ENCODE measurements at regions not wholly inside any gene's neighbourhood (a gene's known extent, or its start where the extent isn't known, plus 50 kb on each side); places are given as distances from the start of the nearest gene placed in this dataset.

GRCh38 chr12:104833756-104834155, 124.3 kb downstream of the SLC41A2 start:
- no peak for TF ChIP-seq CTCF (IDR thresholded peaks at IDR 0.05; ENCODE audit: borderline replicate concordance)
- intact Hi-C loops (cut with micrococcal nuclease): no loop called here
- Histone ChIP-seq H3K4me1 (no peaks in the 10 kb centered on the region), H3K27me3 (ENCODE audit: low read depth) (no peaks in the 10 kb centered on the region), H3K36me3 (no peaks in the 10 kb centered on the region), H3K27ac (replicated peaks) (no peak overlapping the region), H3K9me3 (replicated peaks) (no peaks in the 10 kb centered on the region), H3K4me3 (no peak overlapping the region)
- DNase-seq: no peak

GRCh38 chr12:104828015-104828414, 130.1 kb downstream of the SLC41A2 start:
- Histone ChIP-seq H3K36me3 (no peaks in the 10 kb centered on the region), H3K27ac (replicated peaks) (no peak overlapping the region), H3K4me1 (no peaks in the 10 kb centered on the region), H3K9me3 (replicated peaks) (peaks cover 24% of the 10 kb centered on the region), H3K4me3 (no peak overlapping the region), H3K27me3 (ENCODE audit: low read depth) (no peaks in the 10 kb centered on the region)
- no peak for TF ChIP-seq CTCF (IDR thresholded peaks at IDR 0.05; ENCODE audit: borderline replicate concordance)
- intact Hi-C loops (cut with micrococcal nuclease): no loop called here
- DNase-seq: peak; percentile 50

DNA sequence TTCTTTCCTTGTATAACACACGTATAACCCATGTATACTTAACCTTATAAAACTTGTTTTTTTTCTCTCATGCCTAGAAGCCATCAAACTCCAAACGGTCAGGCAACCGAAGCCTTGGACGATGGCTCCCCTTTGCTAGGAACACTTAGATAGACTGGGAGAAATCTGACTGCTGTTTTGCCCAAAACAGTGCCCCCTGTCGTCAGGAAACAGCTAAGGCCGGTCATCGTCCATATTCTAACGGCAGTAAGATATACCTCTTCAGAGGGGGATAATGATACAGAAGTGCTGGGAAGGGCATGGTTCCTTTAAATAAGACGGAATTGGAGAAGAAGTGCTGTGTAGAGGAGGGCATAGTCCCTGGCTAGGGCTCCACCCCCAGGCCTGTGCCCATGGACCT, 130.5 kb downstream of the SLC41A2 start:
- TF ChIP-seq CTCF (IDR thresholded peaks at IDR 0.05; ENCODE audit: borderline replicate concordance): peak; percentile 31

GRCh38 chr12:104825408-104825807, 132.7 kb downstream of the SLC41A2 start:
- Histone ChIP-seq H3K9me3 (replicated peaks) (peaks cover 24% of the 10 kb centered on the region), H3K36me3 (no peaks in the 10 kb centered on the region), H3K27ac (replicated peaks) (no peak overlapping the region), H3K4me1 (no peaks in the 10 kb centered on the region), H3K4me3 (no peak overlapping the region), H3K27me3 (ENCODE audit: low read depth) (no peaks in the 10 kb centered on the region)
- TF ChIP-seq CTCF (IDR thresholded peaks at IDR 0.05; ENCODE audit: borderline replicate concordance): no peak
- no peak for DNase-seq
- intact Hi-C loops (cut with micrococcal nuclease): no loop called here

More for the DNA sequence above, 130.5 kb downstream of the SLC41A2 start:
- H3K27me3 ChIP-seq (ENCODE audit: low read depth): no peaks in the 10 kb centered on the region
- DNase-seq: no peak
- H3K27ac ChIP-seq (replicated peaks): no peak overlapping the region
- no peaks in the 10 kb centered on the region for H3K4me1 ChIP-seq
- H3K36me3 ChIP-seq: no peaks in the 10 kb centered on the region
- intact Hi-C loops (cut with micrococcal nuclease): no loop called here
- no peak overlapping the region for H3K4me3 ChIP-seq
- H3K9me3 ChIP-seq (replicated peaks): peaks cover 24% of the 10 kb centered on the region

- DNase-seq: no peak
- TF ChIP-seq CTCF (IDR thresholded peaks at IDR 0.05; ENCODE audit: borderline replicate concordance): no peak
These were observed 134.1 kb downstream of the SLC41A2 start for GRCh38 chr12:104823985-104824461.

More at GRCh38 chr12:104823985-104824461, 134.1 kb downstream of the SLC41A2 start:
- H3K27ac ChIP-seq (replicated peaks): no peak overlapping the region
- intact Hi-C loops (cut with micrococcal nuclease): no loop called here
- no peak overlapping the region for H3K4me3 ChIP-seq
- H3K4me1 ChIP-seq: no peaks in the 10 kb centered on the region
- peaks cover 33% of the 10 kb centered on the region for H3K9me3 ChIP-seq (replicated peaks)
- no peaks in the 10 kb centered on the region for H3K36me3 ChIP-seq
- no peaks in the 10 kb centered on the region for H3K27me3 ChIP-seq (ENCODE audit: low read depth)
